B cell (primary cell): ENCODE measurements at regions not wholly inside any gene's neighbourhood (a gene's known extent, or its start where the extent isn't known, plus 50 kb on each side); places are given as distances from the start of the nearest gene placed in this dataset.
"Not testable (repeated sequence)": the region's sequence is repeated elsewhere in the genome, so short reads cannot be mapped to it uniquely, and the experiment has no call there.

Source experiments
- EZH2 ChIP-seq: IDR thresholded peaks from 2 replicates; pipeline ENCODE4 v1.6.1; 2012; ENCODE audit warnings: borderline replicate concordance, low read depth, mild to moderate bottlenecking, moderate library complexity, low read length; ENCODE audit not compliant: insufficient read depth, poor library complexity, severe bottlenecking
- TF ChIP-seq, protein P1 (sequence below): fragments of 200-600 bp; IDR thresholded peaks from one replicate; pipeline ENCODE4 v1.8.0; 2022; ENCODE audit warnings: antibody characterized with exemption, mild to moderate bottlenecking

GRCh38 chr4:189566271-189566670 is 374.4 kb upstream of the FRG1 start:
- TF ChIP-seq, protein P1, sequence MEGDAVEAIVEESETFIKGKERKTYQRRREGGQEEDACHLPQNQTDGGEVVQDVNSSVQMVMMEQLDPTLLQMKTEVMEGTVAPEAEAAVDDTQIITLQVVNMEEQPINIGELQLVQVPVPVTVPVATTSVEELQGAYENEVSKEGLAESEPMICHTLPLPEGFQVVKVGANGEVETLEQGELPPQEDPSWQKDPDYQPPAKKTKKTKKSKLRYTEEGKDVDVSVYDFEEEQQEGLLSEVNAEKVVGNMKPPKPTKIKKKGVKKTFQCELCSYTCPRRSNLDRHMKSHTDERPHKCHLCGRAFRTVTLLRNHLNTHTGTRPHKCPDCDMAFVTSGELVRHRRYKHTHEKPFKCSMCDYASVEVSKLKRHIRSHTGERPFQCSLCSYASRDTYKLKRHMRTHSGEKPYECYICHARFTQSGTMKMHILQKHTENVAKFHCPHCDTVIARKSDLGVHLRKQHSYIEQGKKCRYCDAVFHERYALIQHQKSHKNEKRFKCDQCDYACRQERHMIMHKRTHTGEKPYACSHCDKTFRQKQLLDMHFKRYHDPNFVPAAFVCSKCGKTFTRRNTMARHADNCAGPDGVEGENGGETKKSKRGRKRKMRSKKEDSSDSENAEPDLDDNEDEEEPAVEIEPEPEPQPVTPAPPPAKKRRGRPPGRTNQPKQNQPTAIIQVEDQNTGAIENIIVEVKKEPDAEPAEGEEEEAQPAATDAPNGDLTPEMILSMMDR: not testable (repeated sequence)
- not testable (repeated sequence) for TF ChIP-seq EZH2
